ENCODE measurements at regions not wholly inside any gene's neighbourhood (a gene's known extent, or its start where the extent isn't known, plus 50 kb on each side); places are given as distances from the start of the nearest gene placed in this dataset.

DNA sequence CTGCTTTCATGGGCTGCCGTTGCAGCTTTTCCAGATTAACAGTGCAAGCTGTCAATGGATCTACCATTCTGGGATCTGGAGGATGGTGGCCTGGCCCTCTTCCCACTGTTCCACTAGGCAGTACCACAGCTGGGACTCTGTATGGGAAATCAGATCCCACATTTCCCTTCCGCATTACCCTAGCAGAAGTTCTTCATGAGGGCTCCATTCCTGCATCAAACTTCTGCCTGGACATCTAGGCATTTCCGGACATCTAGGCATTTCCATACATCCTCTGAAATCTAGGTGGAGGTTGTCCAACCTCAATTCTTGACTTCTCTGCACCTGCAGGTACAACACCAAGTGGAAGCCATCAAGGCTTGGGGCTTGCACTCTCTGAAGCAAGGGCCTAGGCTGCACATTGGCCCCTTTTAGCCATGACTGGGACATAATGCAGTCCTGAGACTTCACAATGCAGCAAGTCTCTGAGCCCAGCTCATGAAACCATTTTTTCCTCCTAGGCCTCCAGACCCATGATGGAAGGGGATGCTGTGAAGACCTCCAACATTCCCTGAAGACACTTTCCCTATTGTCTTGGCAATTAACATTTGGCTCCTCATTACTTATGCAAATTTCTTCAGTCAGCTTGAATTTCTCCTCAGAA, 863.3 kb downstream of the C12orf50 start:
- ATAC-seq (replicated peaks) (no peak), DNase-seq (no peak)
- no peaks in the 10 kb centered on the region for H3K36me3 Mint-ChIP-seq
- H3K4me3 Mint-ChIP-seq, result no peak overlapping the region
- H3K9me3 Mint-ChIP-seq, result peaks cover 10 to 17% of the 10 kb centered on the region in 2 donors
- H3K27ac Mint-ChIP-seq, result no peak overlapping the region
- no peaks in the 10 kb centered on the region for H3K4me1 Mint-ChIP-seq
- H3K27me3 Mint-ChIP-seq, result no peaks in the 10 kb centered on the region

DNA sequence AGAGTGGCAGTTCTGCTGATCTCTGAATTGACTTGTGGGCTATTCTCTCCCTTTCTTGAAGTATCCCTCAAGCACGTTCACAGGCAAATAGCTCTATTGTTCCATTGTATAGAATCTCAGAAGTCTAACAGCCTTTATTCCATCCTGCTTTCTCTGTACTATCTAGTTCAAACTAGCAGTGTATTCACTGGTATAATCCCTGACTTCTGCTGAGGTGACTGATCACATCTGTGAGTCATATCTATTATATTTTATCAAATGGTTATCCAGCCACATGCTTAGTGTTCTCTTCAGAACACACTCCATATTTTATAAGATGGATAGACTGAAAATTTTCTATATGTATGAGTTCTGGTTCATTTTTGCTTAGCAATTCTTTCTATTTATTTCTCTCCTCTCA, 866.1 kb downstream of the C12orf50 start:
- peaks cover 9 to 13% of the 10 kb centered on the region in 2 donors for H3K9me3 Mint-ChIP-seq
- H3K36me3 Mint-ChIP-seq, result no peaks in the 10 kb centered on the region
- H3K4me3 Mint-ChIP-seq, result no peak overlapping the region
- H3K27me3 Mint-ChIP-seq, result no peaks in the 10 kb centered on the region
- H3K4me1 Mint-ChIP-seq, result no peaks in the 10 kb centered on the region
- ATAC-seq (replicated peaks), result no peak
- DNase-seq, result no peak
- no peak overlapping the region for H3K27ac Mint-ChIP-seq

DNA sequence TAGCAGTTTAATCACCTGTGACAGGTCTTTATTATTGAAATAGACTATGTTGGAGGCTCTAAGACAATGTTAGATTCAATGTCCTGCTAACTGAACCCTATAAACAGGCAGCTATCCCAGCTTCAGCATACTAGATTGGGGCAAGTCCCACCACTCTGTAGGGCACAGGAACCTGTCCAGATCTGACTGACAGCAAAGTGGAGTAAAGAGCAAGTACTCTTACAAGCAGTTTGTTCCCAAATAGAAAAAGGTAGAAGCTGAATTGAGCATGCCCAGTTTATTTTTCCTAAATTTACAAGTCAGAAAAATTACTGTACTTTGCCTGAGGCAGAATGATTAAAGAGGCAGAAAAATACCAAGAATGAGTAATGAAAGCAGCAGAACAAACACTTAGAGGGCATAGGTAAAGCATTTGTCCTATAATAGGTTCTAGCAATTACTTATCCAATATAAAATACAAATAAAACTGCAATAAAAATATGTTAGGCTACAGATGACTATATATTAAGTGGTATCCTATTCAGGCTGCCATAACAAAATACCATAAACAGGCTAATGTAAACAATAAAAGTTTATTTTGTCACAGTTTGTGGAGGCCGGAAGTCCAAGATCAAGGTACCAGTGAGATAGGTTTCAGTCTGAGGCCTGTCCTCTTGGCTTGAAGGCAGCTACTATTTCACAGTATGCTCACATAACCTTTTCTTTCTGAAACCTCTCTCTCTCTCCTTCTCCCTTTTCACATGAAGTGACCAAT, 868.2 kb downstream of the C12orf50 start:
- H3K36me3 Mint-ChIP-seq, result no peaks in the 10 kb centered on the region
- H3K27ac Mint-ChIP-seq, result no peak overlapping the region
- ATAC-seq (replicated peaks) (no peak), DNase-seq (no peak)
- peaks cover 4% of the 10 kb centered on the region in 2 donors for H3K9me3 Mint-ChIP-seq
- no peaks in the 10 kb centered on the region for H3K4me1 Mint-ChIP-seq
- no peaks in the 10 kb centered on the region for H3K27me3 Mint-ChIP-seq
- H3K4me3 Mint-ChIP-seq, result no peak overlapping the region

DNA sequence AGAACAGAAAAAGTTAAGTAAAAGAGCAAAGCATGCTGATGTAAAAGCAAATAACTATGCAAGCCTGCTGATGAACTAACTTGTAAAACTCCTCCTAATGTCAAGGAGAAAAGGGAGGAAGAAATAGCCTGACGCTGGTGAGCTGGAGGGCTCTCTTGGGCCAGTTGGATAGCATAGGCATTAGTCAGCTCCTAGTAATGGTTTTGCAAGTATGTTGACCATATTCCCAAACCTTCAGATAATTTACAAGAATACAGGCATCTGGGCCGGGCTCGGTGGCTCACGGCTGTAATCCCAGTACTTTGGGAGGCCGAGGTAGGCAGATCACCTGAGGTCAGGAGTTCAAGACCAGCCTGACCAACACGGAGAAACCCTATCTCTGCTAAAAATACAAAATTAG, 871.4 kb downstream of the C12orf50 start:
- Mint-ChIP-seq H3K4me1 (no peaks in the 10 kb centered on the region), H3K9me3 (no peaks in the 10 kb centered on the region), H3K27me3 (no peaks in the 10 kb centered on the region), H3K4me3 (no peak overlapping the region), H3K36me3 (no peaks in the 10 kb centered on the region), H3K27ac (no peak overlapping the region)
- DNase-seq, result no peak
- no peak for ATAC-seq (replicated peaks)

GRCh38 chr12:87155621-87156020, 873.6 kb downstream of the C12orf50 start:
- Mint-ChIP-seq H3K4me3 (no peak overlapping the region), H3K27ac (no peak overlapping the region), H3K27me3 (no peaks in the 10 kb centered on the region), H3K4me1 (no peaks in the 10 kb centered on the region), H3K9me3 (peaks cover under 1 to 1% of the 10 kb centered on the region in 2 donors), H3K36me3 (no peaks in the 10 kb centered on the region)
- DNase-seq, result no peak
- ATAC-seq (replicated peaks), result no peak

GRCh38 chr12:87152841-87153528, 876.2 kb downstream of the C12orf50 start:
- no peaks in the 10 kb centered on the region for H3K36me3 Mint-ChIP-seq
- H3K4me1 Mint-ChIP-seq, result no peaks in the 10 kb centered on the region
- H3K27me3 Mint-ChIP-seq, result no peaks in the 10 kb centered on the region
- ATAC-seq (replicated peaks) (no peak), DNase-seq (no peak)
- H3K27ac Mint-ChIP-seq, result no peak overlapping the region
- no peak overlapping the region for H3K4me3 Mint-ChIP-seq
- H3K9me3 Mint-ChIP-seq, result peaks cover 4 to 5% of the 10 kb centered on the region in 2 donors

DNA sequence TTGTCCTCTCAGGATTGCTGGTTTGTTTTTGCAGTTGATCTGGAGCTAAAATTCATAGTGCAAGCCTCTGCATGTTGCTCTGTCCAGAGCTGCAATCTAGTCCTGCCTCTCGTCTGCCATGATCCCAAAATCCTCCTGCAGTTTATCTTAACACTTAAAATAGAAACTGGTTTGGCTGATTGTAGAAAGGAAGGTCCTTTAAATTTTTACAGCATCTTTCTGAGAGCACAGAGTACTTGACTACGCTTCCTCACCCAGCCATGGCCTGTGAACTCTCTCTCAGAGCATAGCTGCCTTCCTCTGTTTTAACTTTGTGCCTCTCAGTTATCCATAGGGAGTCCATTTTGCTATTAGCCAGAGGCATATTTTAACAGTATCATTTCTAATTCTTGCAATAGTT, 877.1 kb downstream of the C12orf50 start:
- H3K4me3 Mint-ChIP-seq, result no peak overlapping the region
- H3K4me1 Mint-ChIP-seq, result no peaks in the 10 kb centered on the region
- ATAC-seq (replicated peaks), result no peak
- no peak for DNase-seq
- H3K9me3 Mint-ChIP-seq, result peaks cover 4 to 5% of the 10 kb centered on the region in 2 donors
- H3K27me3 Mint-ChIP-seq, result no peaks in the 10 kb centered on the region
- no peak overlapping the region for H3K27ac Mint-ChIP-seq
- no peaks in the 10 kb centered on the region for H3K36me3 Mint-ChIP-seq

DNA sequence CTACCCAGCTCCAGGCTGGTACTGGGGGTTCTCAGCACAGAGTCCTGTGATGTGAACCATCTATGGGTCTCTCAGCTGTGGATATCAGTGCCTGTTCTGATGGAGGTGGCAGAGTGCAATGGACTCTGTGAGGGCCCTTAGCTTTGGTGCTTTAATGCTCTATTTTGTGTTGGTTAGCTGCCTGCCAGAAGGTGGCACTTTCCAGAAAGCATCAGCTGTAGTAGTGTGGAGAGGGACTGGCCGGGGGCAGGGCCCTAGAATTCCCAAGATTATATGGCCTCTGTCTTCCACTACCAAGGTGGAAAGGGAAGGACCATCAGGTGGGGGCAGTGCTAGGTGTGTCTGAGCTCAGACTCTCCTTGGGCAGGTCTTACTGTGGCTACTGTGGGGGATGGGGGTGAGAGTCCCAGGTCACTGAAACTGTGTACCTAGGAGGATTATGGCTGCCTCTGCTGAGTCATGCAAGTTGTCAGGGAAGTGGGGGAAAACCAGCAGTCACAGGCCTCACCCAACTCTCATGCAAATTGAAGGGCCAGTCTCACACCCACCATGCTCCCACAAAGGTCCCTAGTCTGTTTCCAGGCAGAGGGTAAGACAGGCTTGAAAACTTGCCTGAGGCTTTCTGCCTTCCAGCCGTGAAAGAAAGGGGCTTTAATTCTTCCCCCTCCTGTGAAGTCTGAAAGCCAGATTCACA, 878.1 kb downstream of the C12orf50 start:
- Mint-ChIP-seq H3K4me1 (no peaks in the 10 kb centered on the region), H3K27ac (no peak overlapping the region), H3K4me3 (no peak overlapping the region), H3K9me3 (peaks cover 4 to 7% of the 10 kb centered on the region in 2 donors), H3K27me3 (no peaks in the 10 kb centered on the region), H3K36me3 (no peaks in the 10 kb centered on the region)
- no peak for ATAC-seq (replicated peaks)
- DNase-seq, result no peak

DNA sequence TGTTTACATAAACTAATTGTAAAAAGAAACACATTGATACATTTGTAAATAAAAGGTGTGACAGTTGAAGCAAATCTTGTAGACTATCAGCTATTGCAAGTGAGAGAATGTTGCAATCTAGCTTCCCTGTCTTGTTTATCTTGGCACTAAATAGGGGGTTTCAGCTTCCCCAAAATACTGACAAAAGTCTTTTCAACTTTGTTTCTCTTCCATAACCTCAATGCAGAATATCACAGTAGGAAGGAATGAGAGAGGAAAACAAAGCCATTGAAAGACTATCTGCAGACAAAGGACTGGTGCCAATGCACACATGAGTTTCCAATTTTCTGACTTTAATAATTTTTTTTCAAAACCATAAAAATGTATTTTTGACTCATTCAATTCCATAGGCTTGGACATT, 886.2 kb upstream of the MGAT4C start:
- ATAC-seq (replicated peaks) (no peak), DNase-seq (no peak)
- no peaks in the 10 kb centered on the region for H3K27me3 Mint-ChIP-seq
- H3K4me3 Mint-ChIP-seq, result no peak overlapping the region
- H3K27ac Mint-ChIP-seq, result no peak overlapping the region
- H3K4me1 Mint-ChIP-seq, result no peaks in the 10 kb centered on the region
- H3K36me3 Mint-ChIP-seq, result no peaks in the 10 kb centered on the region
- peaks cover 4% of the 10 kb centered on the region in 2 donors for H3K9me3 Mint-ChIP-seq

DNA sequence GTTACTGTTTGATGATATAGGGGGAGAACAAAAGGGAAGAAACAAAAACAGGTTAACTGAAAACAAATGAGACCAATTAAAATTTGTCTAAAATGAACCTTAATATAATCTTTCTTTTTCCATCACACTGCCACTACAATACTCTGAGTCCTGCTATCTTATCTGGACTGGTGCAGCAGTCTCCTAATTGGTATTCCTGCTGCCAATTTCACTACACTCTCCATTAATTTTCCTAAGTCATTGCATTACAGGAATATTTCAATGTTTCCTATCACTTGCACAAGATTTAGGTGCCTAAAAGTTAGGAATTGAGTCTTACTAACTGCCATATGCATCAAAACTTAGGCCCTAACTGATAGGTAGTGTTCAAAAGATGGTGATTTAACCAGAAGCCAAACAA, 884.9 kb upstream of the MGAT4C start:
- no peaks in the 10 kb centered on the region for H3K27me3 Mint-ChIP-seq
- H3K9me3 Mint-ChIP-seq, result peaks cover 3 to 8% of the 10 kb centered on the region in 2 donors
- DNase-seq (no peak), ATAC-seq (replicated peaks) (no peak)
- no peaks in the 10 kb centered on the region for H3K36me3 Mint-ChIP-seq
- no peak overlapping the region for H3K27ac Mint-ChIP-seq
- H3K4me3 Mint-ChIP-seq, result no peak overlapping the region
- no peaks in the 10 kb centered on the region for H3K4me1 Mint-ChIP-seq

- no peak for ATAC-seq (replicated peaks)
These were observed 884.1 kb upstream of the MGAT4C start for GRCh38 chr12:87140262-87140661.

GRCh38 chr12:87137220-87137619, 881.0 kb upstream of the MGAT4C start:
- H3K27me3 Mint-ChIP-seq, result no peaks in the 10 kb centered on the region

More at GRCh38 chr12:87140262-87140661, 884.1 kb upstream of the MGAT4C start:
- peaks cover 3 to 8% of the 10 kb centered on the region in 2 donors for H3K9me3 Mint-ChIP-seq
- no peaks in the 10 kb centered on the region for H3K36me3 Mint-ChIP-seq
- DNase-seq, result no peak
- H3K27me3 Mint-ChIP-seq, result no peaks in the 10 kb centered on the region
- H3K4me3 Mint-ChIP-seq, result no peak overlapping the region
- no peaks in the 10 kb centered on the region for H3K4me1 Mint-ChIP-seq
- H3K27ac Mint-ChIP-seq, result no peak overlapping the region

DNA sequence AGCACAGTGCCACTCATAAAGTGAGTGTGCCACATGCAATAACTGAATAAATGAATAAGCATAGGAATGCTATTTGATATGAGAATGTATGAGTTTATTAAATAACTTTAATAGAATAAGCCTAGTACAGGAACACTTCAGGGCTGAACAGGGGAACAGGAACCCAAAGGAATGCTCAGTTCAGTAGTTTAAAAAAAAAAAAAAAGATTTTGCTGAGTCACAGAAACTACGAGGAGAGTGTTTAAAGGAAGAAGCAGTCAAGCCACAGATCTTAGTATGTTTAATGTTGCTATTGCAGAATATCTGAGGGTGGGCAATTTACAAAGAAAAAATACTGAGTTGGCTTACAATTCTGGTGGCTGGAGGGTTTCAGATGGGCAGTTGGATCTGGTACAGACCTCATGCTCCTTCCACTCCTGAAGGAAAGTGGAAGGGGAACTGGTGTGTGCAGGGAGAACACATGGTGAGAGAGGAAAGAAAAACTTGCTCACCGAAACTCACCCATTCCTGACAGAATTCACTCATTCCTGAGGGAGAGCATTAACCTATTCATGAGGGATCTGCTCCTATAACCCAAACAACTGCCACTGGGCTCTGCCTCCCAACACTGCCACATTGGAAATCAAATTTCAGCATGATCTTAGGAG, 880.3 kb upstream of the MGAT4C start:
- DNase-seq (no peak), ATAC-seq (replicated peaks) (no peak)
- H3K4me3 Mint-ChIP-seq, result no peak overlapping the region
- no peak overlapping the region for H3K27ac Mint-ChIP-seq
- H3K4me1 Mint-ChIP-seq, result no peaks in the 10 kb centered on the region
- H3K36me3 Mint-ChIP-seq, result no peaks in the 10 kb centered on the region
- peaks cover 0 to 5% of the 10 kb centered on the region in 2 donors for H3K9me3 Mint-ChIP-seq
- H3K27me3 Mint-ChIP-seq, result no peaks in the 10 kb centered on the region

More at GRCh38 chr12:87137220-87137619, 881.0 kb upstream of the MGAT4C start:
- H3K36me3 Mint-ChIP-seq, result no peaks in the 10 kb centered on the region
- DNase-seq (no peak), ATAC-seq (replicated peaks) (no peak)
- no peaks in the 10 kb centered on the region for H3K4me1 Mint-ChIP-seq
- H3K27ac Mint-ChIP-seq, result no peak overlapping the region
- peaks cover 0 to 5% of the 10 kb centered on the region in 2 donors for H3K9me3 Mint-ChIP-seq
- H3K4me3 Mint-ChIP-seq, result no peak overlapping the region

DNA sequence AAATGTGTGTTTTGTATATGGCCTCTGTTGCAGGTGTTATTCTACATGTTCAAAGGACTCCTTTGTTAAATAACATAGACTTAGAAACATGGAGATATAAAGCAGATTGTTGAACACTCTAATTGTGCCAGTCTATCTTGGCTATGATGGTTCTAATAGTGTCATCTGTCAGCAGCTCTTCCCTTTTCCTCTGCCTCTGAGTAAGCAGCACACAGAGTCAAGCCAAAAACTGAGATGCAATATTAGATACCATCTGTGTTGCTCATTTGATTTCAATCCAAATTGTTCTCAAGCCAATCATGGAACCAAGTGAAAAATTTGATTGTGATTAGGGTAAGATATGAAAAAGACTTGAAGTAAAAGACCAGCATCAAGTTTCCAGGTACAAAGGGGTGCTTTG, 871.1 kb upstream of the MGAT4C start:
- ATAC-seq (replicated peaks) (no peak), DNase-seq (no peak)
- Mint-ChIP-seq H3K4me1 (no peaks in the 10 kb centered on the region), H3K4me3 (no peak overlapping the region), H3K9me3 (peaks cover 6 to 9% of the 10 kb centered on the region in 2 donors), H3K27me3 (no peaks in the 10 kb centered on the region), H3K36me3 (no peaks in the 10 kb centered on the region), H3K27ac (no peak overlapping the region)

All from stimulated activated naive B cell treated with anti-CD40 and anti-IgM and Interleukin-4, amounts not matched to agents 10 μg/mL and 1 μg/mL and 100 μg/mL, for 72 hours (primary cell).